Smooth muscle cell (in vitro differentiated cells): ENCODE measurements at regions not wholly inside any gene's neighbourhood (a gene's known extent, or its start where the extent isn't known, plus 50 kb on each side); places are given as distances from the start of the nearest gene placed in this dataset. TPM values are rescaled to one million over a fixed set of nuclear protein-coding genes. Genes with fewer than 3 reads are reported as not detected.

ENCODE experiments used
- DNase-seq: peaks from one replicate; lab custom pipeline; 2025; ENCODE audit not compliant: unreplicated experiment; lab: John Stamatoyannopoulos, UW
- H2AFZ ChIP-seq: fragments of 200-600 bp; sonication (generic); 2 replicates; pipeline ENCODE4 v1.6.0; 2016; ENCODE audit warnings: antibody characterized with exemption, low read depth, mild to moderate bottlenecking
- H3F3A ChIP-seq: fragments of 200-600 bp; sonication (generic); 2 replicates; pipeline ENCODE4 v1.6.0; 2017; ENCODE audit warnings: antibody characterized with exemption, low read depth
- H3K27ac ChIP-seq: fragments of 200-600 bp; sonication (generic); 2 replicates; pipeline ENCODE4 v1.5.1; 2016; ENCODE audit warnings: low read depth, mild to moderate bottlenecking
- H3K27me3 ChIP-seq: fragments of 200-600 bp; sonication (generic); 2 replicates; pipeline ENCODE4 v1.6.1; 2016; ENCODE audit warnings: low read depth, mild to moderate bottlenecking
- H3K36me3 ChIP-seq: fragments of 200-600 bp; sonication (generic); 2 replicates; pipeline ENCODE4 v1.5.1; 2016; ENCODE audit warnings: low read depth
- H3K4me1 ChIP-seq: fragments of 200-600 bp; sonication (generic); 2 replicates; pipeline ENCODE4 v1.5.1; 2016; ENCODE audit warnings: low read depth
- H3K4me2 ChIP-seq: fragments of 200-600 bp; sonication (generic); 2 replicates; pipeline ENCODE4 v1.6.0; 2016; ENCODE audit warnings: mild to moderate bottlenecking
- H3K4me3 ChIP-seq: fragments of 200-600 bp; sonication (generic); 2 replicates; pipeline ENCODE4 v1.5.1; 2016; ENCODE audit warnings: mild to moderate bottlenecking
- H3K79me2 ChIP-seq: fragments of 200-600 bp; sonication (generic); 2 replicates; pipeline ENCODE4 v1.6.0; 2016; ENCODE audit warnings: low read depth, mild to moderate bottlenecking
- H3K9ac ChIP-seq: fragments of 200-600 bp; sonication (generic); 2 replicates; pipeline ENCODE4 v1.6.0; 2016; ENCODE audit warnings: low read depth
- H3K9me3 ChIP-seq: fragments of 200-600 bp; sonication (generic); replicated peaks from 2 replicates; pipeline ENCODE4 v1.5.1; 2016; ENCODE audit warnings: low read depth
- H4K20me1 ChIP-seq: fragments of 200-600 bp; sonication (generic); 2 replicates; pipeline ENCODE4 v1.6.0; 2016; ENCODE audit warnings: low read depth
- WGBS: methylation state at CpG from one replicate; pipeline ENCODE4 v1.1.7; 2016; ENCODE audit warnings: low lambda C conversion rate; 5-methylcytosine and 5-hydroxymethylcytosine counted together
- microRNA-seq: library from miRNA; unstranded; fragments of <30 nt; microRNA quantifications from one replicate; pipeline ENCODE4, GENCODE V29; 2016; ENCODE audit warnings: borderline number of aligned reads
- small RNA-seq: library from RNA; depleted of rRNA; stranded (forward); fragments of <200 nt; gene quantifications from one replicate; pipeline ENCODE3, GENCODE V24; 2014
- TF ChIP-seq, protein P1 (sequence below): fragments of 200-600 bp; sonication (generic); IDR thresholded peaks from 2 replicates; pipeline ENCODE4 v1.5.1; 2017; ENCODE audit warnings: borderline replicate concordance, mild to moderate bottlenecking, antibody characterized with exemption; ENCODE audit not compliant: insufficient read depth, poor library complexity, severe bottlenecking

DNA sequence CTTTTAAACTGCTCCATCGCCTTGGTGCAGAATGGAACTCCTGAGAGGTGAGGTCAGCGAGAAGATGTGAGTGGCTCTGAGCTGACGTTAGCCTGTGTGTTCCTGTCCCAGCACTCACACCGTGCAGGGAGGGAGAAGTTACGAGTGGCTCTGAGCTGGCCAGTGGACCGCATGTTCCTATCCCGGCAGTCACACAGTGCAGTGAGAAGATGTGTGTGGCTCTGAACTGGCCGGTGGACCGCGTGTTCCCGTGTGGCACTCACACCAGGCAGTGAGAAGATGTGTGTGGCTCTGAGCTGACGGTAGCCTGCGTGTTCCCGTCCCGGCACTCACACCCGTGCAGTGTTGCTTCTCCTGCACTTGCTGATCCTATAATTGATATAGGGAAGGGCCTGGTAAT is 59.9 kb downstream of the VCPKMT start:
- H3K79me2 ChIP-seq, result no peaks in the 10 kb centered on the region
- TF ChIP-seq, protein P1, sequence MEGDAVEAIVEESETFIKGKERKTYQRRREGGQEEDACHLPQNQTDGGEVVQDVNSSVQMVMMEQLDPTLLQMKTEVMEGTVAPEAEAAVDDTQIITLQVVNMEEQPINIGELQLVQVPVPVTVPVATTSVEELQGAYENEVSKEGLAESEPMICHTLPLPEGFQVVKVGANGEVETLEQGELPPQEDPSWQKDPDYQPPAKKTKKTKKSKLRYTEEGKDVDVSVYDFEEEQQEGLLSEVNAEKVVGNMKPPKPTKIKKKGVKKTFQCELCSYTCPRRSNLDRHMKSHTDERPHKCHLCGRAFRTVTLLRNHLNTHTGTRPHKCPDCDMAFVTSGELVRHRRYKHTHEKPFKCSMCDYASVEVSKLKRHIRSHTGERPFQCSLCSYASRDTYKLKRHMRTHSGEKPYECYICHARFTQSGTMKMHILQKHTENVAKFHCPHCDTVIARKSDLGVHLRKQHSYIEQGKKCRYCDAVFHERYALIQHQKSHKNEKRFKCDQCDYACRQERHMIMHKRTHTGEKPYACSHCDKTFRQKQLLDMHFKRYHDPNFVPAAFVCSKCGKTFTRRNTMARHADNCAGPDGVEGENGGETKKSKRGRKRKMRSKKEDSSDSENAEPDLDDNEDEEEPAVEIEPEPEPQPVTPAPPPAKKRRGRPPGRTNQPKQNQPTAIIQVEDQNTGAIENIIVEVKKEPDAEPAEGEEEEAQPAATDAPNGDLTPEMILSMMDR, result no peak
- no peaks in the 10 kb centered on the region for H3K27me3 ChIP-seq
- H3K27ac ChIP-seq, result no peak overlapping the region
- H3K36me3 ChIP-seq, result no peaks in the 10 kb centered on the region
- no peak overlapping the region for H2AFZ ChIP-seq
- no peak overlapping the region for H3K9ac ChIP-seq
- no peak overlapping the region for H3K4me3 ChIP-seq
- H3K4me1 ChIP-seq, result peaks cover 15% of the 10 kb centered on the region
- DNase-seq, result no peak
- H3K9me3 ChIP-seq, result no peaks in the 10 kb centered on the region
- no peak overlapping the region for H3K4me2 ChIP-seq
- H4K20me1 ChIP-seq, result no peaks in the 10 kb centered on the region
- 84% methylated on average over 16 of the region's 16 CpGs for WGBS
- H3F3A ChIP-seq, result peaks cover 12% of the 10 kb centered on the region

DNA sequence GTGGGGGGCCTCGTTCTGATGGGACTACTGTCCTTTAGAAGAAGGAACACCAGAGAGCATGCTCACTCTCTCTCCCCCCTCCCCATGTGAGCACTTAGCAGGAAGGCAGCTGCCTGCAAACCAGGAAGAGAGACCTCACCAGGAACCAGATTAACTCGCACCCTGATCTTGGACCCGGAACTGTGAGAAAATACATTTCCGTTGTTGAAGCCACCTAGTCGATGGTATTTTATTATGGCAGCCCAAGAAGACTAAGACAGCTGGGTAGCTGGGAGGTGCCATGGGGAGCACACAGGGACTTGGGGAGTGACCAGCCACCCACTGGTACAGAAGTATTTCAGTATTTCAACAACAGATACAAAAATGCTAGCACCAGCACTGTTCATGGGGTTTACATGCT is 59.0 kb downstream of the VCPKMT start:
- no peak for DNase-seq

DNA sequence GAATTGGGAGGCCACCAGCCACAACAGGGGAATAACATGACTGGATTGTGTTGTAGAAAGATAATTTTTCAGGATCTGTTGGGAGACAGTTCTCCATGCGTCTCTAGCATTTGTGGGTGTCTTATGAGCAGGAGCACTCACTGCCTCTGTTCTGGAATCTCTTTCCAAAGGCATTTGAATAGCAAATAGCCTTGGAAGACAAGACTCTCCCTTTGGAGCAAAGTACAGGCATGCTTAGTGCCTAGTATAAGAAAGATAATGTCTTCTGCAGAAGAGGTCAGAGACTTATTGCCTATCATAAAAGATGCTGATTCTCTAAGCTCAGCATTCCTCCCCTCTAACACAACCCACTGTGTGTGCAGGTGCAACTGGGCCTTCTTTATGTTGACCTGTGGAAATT is 58.3 kb downstream of the VCPKMT start:
- no peaks in the 10 kb centered on the region for H3K9me3 ChIP-seq
- WGBS, result 94% methylated on average over 1 of the region's 1 CpG
- H3K27ac ChIP-seq, result no peak overlapping the region

More for the DNA sequence above, 59.0 kb downstream of the VCPKMT start:
- Histone ChIP-seq H3K27ac (no peak overlapping the region), H3F3A (peaks cover 21% of the 10 kb centered on the region), H3K4me3 (no peak overlapping the region), H3K27me3 (no peaks in the 10 kb centered on the region), H2AFZ (no peak overlapping the region), H3K9ac (no peak overlapping the region), H4K20me1 (no peaks in the 10 kb centered on the region), H3K4me1 (peaks cover 24% of the 10 kb centered on the region), H3K9me3 (no peaks in the 10 kb centered on the region), H3K4me2 (no peak overlapping the region), H3K36me3 (no peaks in the 10 kb centered on the region), H3K79me2 (no peaks in the 10 kb centered on the region)
- TF ChIP-seq, protein P1, result no peak
- 96% methylated on average over 5 of the region's 5 CpGs for WGBS

More for the DNA sequence above, 58.3 kb downstream of the VCPKMT start:
- H4K20me1 ChIP-seq, result no peaks in the 10 kb centered on the region
- no peak overlapping the region for H3K9ac ChIP-seq
- DNase-seq, result no peak
- TF ChIP-seq, protein P1, result no peak
- no peaks in the 10 kb centered on the region for H3K79me2 ChIP-seq
- no peak overlapping the region for H2AFZ ChIP-seq
- peaks cover 31% of the 10 kb centered on the region for H3K4me1 ChIP-seq
- no peak overlapping the region for H3K4me3 ChIP-seq
- H3F3A ChIP-seq, result peaks cover 26% of the 10 kb centered on the region
- no peak overlapping the region for H3K4me2 ChIP-seq
- no peaks in the 10 kb centered on the region for H3K27me3 ChIP-seq
- no peaks in the 10 kb centered on the region for H3K36me3 ChIP-seq

Small RNA genes lying in the stretch of these regions (microRNA-seq; reads per million reads assigned to microRNA genes)
- not detected for gene MIR6076

Small RNA genes lying in the stretch of these regions (small RNA-seq; reads per million reads assigned to genes)
- gene MIR6076, result not detected
